Dedifferentiated amniotic fluid mesenchymal stem cell (primary cell): ENCODE measurements at regions not wholly inside any gene's neighbourhood (a gene's known extent, or its start where the extent isn't known, plus 50 kb on each side); places are given as distances from the start of the nearest gene placed in this dataset.

Source experiments
- DNase-seq: peaks from one replicate; pipeline ENCODE4 v3.0.0-alpha.2; 2016; ENCODE audit errors: extremely low spot score

DNA sequence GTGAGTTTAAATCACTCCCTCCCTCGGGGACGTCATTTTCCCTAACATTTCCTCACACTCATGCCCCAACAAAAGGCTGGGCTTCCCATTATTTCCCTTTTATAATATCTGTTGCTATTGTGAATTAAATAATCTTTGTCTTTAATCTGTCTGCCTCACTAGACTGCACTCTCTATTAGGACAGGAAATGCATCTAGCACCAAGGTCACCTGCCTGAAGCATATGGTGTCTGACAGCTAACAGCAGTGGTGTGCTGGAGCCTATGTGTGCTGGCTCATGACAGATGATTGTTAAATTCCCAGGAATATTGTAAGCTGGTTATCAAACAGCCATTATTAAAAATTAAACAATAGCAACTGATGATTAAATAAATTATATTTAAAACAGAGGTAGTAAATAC, 237.0 kb upstream of the CEP162 start:
- no peak for DNase-seq

DNA sequence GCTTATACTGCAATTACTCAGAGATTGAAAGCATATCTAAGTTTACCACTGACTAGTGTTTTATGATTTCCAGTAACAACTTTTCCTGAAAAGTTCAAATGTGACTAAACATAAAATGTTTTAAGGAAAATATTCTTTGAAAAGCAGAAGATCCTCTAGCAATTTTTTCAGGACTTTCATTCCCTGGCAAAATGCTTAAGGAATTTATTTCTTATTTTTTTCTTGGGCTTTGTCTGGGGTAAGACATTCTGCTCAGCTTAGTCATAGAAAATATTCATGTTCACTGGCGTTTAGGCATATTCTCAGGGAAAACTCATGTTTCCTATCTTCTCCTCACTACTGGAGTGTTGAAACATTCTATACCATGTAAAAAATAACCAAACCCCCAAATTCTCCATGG, 235.3 kb upstream of the CEP162 start:
- DNase-seq, result peak; percentile 65

GRCh38 chr6:84461461-84461860, 234.0 kb upstream of the CEP162 start:
- DNase-seq, result no peak

DNA sequence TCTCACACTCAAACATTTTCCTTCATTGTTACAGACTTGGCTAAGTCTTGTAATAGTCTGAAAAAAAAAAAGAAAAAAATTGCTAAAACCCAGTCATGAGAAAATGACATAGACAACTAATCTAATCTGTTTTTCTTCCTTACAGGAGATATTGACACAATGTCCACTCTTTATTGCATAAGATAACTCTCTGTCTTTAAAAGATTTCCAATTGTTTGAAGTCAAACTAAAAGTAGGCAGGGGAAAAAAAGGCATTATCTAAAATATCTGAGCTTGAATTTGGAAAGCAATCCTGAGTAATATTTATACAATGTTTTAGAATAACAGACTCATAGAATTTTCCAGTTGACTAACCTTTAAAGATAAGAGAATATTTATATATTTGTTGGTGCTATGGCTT, 233.0 kb upstream of the CEP162 start:
- no peak for DNase-seq

DNA sequence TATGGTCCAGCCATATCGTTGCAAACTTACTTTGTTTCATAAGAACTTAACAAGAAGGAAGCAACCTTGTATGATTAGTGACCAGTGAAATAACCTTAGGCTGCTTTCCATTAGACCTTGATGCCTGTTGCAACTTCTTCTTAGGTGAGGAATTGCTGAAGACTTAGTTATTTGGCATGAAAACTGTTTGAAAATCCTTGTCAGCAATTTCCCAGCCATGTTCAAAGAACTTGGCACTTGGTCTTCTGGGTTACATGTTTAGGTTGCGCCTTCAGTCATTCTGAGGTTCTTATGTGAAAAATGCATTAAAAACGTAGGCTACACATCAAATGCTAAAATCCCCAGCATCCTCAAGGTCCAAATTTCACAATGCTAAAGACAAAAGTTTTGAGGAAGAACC, 232.0 kb upstream of the CEP162 start:
- no peak for DNase-seq

DNA sequence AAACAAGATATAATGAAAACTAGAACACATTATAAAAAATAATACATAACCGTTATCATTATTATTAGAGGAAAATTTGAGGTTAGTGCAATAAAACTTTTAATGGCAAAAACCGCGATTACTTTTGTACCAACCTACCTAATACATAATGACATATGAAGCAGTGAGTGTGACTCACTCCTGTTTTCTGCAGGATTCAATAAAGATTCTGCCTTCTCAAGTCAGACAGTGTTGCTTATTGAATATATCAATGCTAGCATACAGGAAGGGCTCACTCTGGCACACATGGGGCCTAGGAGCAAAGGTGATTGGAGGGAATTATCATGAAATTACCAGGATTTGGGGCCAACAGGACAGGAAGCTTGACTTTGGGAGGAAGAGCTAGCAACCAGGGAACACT, 230.8 kb upstream of the CEP162 start:
- DNase-seq, result no peak

- DNase-seq, result no peak
Measured at GRCh38 chr6:84457276-84457675, 229.8 kb upstream of the CEP162 start.

GRCh38 chr6:84456803-84457202, 229.4 kb upstream of the CEP162 start:
- no peak for DNase-seq

- DNase-seq, result no peak
Measured at GRCh38 chr6:84455511-84456029, 228.1 kb upstream of the CEP162 start.

DNA sequence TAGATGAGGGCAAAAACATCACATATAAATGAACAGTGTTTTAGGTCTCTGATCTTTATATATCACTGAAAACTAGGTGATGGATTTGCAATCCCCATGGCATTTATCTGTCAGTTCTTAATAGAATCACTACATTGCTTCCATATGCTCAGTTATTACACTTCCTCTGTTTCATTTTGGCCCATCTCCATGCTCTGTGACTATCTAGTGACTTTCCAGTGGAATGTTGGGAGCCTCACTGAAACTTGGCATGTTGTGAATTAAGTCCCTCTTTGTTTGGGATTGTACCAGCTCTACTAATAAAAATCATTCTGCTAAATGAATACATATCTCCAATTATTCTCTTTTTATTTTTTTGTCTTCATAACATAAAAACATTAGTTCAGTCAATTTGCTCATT, 226.1 kb upstream of the CEP162 start:
- DNase-seq, result no peak

GRCh38 chr6:84450018-84450417, 222.6 kb upstream of the CEP162 start:
- DNase-seq, result no peak

- DNase-seq, result no peak
Measured at GRCh38 chr6:84449220-84449619, 221.8 kb upstream of the CEP162 start.

DNA sequence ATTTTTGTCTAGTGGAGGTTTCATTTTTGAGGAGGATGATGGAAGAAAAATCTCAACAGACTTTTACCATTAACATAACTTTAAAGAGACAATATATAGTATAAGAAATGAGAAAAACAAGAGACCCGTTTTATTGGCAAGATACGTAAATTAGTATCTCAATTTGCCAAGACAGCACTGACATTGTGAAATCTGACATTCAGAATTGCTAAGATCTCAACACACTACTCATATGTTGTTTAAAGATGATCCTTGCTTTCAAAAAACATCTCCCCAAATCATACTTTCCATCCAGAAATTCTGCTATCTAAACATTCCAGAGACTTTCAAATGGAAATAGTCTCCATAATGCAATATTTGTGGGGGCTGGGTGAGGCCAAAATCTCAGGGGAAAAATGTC, 220.9 kb upstream of the CEP162 start:
- no peak for DNase-seq

DNA sequence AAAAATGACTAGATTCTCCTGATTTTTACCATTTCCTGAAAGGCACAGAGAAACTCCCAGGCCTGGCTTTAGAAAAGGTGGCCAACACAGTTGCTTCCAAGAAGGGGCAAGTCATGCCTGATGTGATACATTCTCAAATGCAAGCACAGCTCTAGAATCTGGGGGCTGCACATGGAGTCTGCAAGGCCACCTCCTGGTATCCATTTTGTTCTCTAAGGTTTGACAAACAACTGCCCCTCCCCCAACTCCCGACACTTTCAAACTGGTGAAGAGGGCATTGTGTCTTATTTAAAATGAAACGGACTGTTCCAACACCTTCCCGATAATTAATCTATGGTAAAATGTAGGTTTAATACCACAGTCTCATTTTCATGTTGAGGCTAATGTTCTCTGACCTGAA, 220.2 kb upstream of the CEP162 start:
- DNase-seq, result no peak

DNA sequence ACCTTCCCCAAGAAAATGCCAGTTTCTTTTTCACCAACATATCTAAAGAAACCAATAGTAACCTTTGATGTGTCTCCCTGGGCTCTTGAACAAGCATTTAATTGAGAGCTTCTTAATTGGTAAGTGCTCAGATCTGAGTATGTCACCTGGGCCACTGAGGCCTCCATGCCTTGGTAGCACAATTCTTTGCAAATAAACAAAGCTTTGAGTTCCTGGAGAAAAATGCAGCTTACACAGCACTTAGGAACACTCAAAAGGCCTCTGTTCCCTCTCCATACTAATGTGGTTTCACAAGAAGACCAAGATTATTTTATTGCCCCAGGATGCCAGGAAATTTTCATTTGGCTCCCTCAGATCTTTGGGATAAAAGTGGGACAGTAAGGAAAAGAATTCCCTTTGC, 217.6 kb upstream of the CEP162 start:
- no peak for DNase-seq

DNA sequence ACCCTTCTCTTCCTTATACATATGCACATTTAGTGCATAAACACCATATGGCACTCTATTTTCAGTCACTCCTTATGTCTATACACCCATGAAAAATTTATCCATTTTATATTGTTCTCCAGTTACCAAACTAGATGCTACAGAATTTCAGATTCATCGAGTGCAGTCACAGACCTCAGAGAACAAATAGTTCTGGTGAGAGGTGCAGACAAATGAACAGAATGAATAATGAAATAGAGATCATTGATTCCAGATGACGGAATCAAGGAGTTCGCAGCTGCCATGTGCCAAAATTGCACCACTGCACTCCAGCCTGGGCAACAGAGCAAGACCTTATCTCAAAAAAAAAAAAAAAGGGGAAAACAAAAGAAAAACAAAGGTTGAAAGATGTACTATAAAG, 214.8 kb upstream of the CEP162 start:
- no peak for DNase-seq

DNA sequence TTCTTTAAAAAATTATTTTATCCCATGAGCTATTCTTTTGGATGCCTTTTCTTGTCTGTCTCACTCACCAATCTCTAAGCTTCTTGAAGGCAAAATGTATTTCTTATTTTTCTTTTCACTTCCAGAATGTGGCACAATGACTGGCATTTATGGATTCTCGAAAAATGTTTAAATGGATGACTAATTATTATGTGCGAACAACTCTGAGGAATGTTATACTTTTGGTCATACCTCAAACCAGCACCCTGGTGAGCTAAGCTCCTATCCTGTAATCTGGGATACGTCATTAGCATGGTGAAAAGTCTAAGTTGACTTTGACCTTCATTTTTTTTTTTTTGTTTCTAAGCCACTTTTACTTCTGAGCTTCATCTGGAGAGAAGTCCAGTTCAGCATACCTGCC, 214.0 kb upstream of the CEP162 start:
- DNase-seq, result no peak

- no peak for DNase-seq
Measured at GRCh38 chr6:84434550-84434949, 207.1 kb upstream of the CEP162 start.

- DNase-seq, result no peak
Measured at GRCh38 chr6:84432619-84433018, 205.2 kb upstream of the CEP162 start.

DNA sequence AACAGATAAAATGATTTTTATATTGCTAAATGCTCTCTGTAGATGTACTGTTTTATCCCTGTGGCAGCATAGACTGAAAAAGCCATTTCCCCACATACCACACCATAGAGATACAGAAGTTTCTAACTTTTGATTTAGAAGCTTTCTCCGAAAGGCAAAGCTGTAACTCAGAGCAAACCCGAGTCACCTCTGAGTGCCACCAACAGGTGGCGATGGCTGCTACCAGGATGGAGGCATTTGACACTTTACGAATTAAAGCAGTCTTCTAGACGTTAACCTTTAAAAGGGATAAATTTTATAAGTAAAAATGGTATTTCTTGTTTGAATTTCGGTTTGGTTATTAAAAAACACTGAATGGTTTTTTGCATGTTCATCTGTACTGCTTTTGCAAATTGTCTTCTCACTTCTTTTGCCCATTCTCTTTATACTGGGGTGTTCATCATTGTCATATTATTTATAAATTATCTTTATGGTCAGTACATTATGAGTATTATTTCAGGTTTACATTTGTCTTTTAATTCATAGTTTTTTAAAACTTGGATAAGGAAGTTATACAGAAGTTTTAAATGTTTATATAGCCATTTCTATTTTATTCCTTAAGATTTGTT, 201.0 kb upstream of the CEP162 start:
- DNase-seq, result peak; percentile 62

GRCh38 chr6:84425971-84426705, 198.7 kb upstream of the CEP162 start:
- no peak for DNase-seq

GRCh38 chr6:84424956-84425355, 197.5 kb upstream of the CEP162 start:
- DNase-seq, result no peak

GRCh38 chr6:84422380-84422968, 195.0 kb upstream of the CEP162 start:
- peak; percentile 44 for DNase-seq
